Sigmoid colon (tissue), 4 donors: ENCODE measurements at regions not wholly inside any gene's neighbourhood (a gene's known extent, or its start where the extent isn't known, plus 50 kb on each side); places are given as distances from the start of the nearest gene placed in this dataset.

ENCODE experiments used
- EP300 ChIP-seq, 4 donors: sonication (generic); formaldehyde crosslinking; IDR thresholded peaks; one replicate each; pipeline ENCODE4 v1.6.1; 2017; ENCODE audit warnings: antibody characterized with exemption in 4 of 4
- POLR2A ChIP-seq, 2 donors: fragments of 450-650 bp; IDR thresholded peaks; one replicate each; pipeline ENCODE4 v1.6.1; 2016; ENCODE audit warnings: antibody characterized with exemption in 2 of 2, mild to moderate bottlenecking in 2 of 2, moderate library complexity in 2 of 2
- TF ChIP-seq, protein P1 (sequence below), 4 experiments: fragments of 450-650 bp in 3 of 4; fragments of 200-600 bp in 1 of 4; IDR thresholded peaks; one replicate each; pipeline ENCODE4 v1.5.1; 2016 to 2019; ENCODE audit warnings: antibody characterized with exemption in 4 of 4, mild to moderate bottlenecking in 3 of 4, moderate library complexity in 2 of 4

DNA sequence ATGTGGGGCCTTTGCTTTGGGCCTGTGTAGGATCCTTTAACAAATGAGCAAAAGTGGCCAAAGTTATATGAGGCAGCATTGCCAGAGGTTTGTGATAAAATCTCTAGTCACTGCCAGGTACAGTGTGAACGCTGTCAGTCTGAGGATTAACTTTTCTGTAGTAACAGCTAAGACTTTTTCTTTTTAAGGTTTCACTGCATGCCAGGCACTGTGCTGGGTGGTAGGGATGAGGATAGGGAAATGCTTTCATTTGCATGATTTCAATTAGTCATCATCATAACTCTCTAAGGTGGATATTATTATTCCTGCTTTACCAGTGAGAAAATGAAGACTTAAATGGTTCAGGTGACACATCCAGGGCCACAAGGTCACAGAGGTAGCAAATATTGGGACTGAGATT lies 79.7 kb upstream of the BMPER start:
- TF ChIP-seq, protein P1, sequence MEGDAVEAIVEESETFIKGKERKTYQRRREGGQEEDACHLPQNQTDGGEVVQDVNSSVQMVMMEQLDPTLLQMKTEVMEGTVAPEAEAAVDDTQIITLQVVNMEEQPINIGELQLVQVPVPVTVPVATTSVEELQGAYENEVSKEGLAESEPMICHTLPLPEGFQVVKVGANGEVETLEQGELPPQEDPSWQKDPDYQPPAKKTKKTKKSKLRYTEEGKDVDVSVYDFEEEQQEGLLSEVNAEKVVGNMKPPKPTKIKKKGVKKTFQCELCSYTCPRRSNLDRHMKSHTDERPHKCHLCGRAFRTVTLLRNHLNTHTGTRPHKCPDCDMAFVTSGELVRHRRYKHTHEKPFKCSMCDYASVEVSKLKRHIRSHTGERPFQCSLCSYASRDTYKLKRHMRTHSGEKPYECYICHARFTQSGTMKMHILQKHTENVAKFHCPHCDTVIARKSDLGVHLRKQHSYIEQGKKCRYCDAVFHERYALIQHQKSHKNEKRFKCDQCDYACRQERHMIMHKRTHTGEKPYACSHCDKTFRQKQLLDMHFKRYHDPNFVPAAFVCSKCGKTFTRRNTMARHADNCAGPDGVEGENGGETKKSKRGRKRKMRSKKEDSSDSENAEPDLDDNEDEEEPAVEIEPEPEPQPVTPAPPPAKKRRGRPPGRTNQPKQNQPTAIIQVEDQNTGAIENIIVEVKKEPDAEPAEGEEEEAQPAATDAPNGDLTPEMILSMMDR (IDR thresholded peaks at IDR 0.05), result no peak
- TF ChIP-seq EP300 (IDR thresholded peaks at IDR 0.05) (no peak), POLR2A (IDR thresholded peaks at IDR 0.05) (no peak)
